ENCODE measurements at regions not wholly inside any gene's neighbourhood (a gene's known extent, or its start where the extent isn't known, plus 50 kb on each side); places are given as distances from the start of the nearest gene placed in this dataset.

GRCh38 chr2:225867071-225867470 lies 467.6 kb downstream of the NYAP2 start:
- TF ChIP-seq POLR2A (IDR thresholded peaks at IDR 0.05) = no peak
- TF ChIP-seq CTCF (IDR thresholded peaks at IDR 0.05) = no peak
